Keratinocyte (primary cell): ENCODE measurements at regions not wholly inside any gene's neighbourhood (a gene's known extent, or its start where the extent isn't known, plus 50 kb on each side); places are given as distances from the start of the nearest gene placed in this dataset.

ENCODE experiments used
- DNase-seq: peaks from one replicate; pipeline ENCODE4 v3.0.0-alpha.2; 2011; ENCODE audit warnings: low read depth, missing footprints, low spot score
- FAIRE-seq: peaks from 2 replicates; lab custom pipeline; 2011; peaks lifted over from hg19 to GRCh38; lab: Jason Lieb, UNC
- H2AFZ ChIP-seq: 2 replicates; pipeline ENCODE4 v1.6.0; 2012; ENCODE audit warnings: low read length, control low read depth, inconsistent platforms; ENCODE audit not compliant: control insufficient read depth
- H3K27ac ChIP-seq: 2 replicates; pipeline ENCODE4 v1.5.1; 2011; ENCODE audit warnings: low read length; ENCODE audit not compliant: control insufficient read depth, insufficient read depth
- H3K27me3 ChIP-seq: 3 replicates; pipeline ENCODE4 v1.6.0; 2011; ENCODE audit warnings: low read length; ENCODE audit not compliant: control insufficient read depth, insufficient read depth; ENCODE audit errors: extremely low read depth
- H3K36me3 ChIP-seq, 2 experiments: 2 replicates in 1 of 2; 3 replicates in 1 of 2; pipeline ENCODE4 v1.5.1; 2011; ENCODE audit warnings: low read length in 2 of 2, mild to moderate bottlenecking in 1 of 2; ENCODE audit not compliant: control insufficient read depth in 2 of 2, insufficient read depth in 2 of 2; ENCODE audit errors: extremely low read depth in 1 of 2
- H3K4me1 ChIP-seq: 3 replicates; pipeline ENCODE4 v1.5.1; 2011; ENCODE audit warnings: low read length; ENCODE audit not compliant: control insufficient read depth, insufficient read depth; ENCODE audit errors: extremely low read depth
- H3K4me2 ChIP-seq: 3 replicates; pipeline ENCODE4 v1.6.0; 2011; ENCODE audit warnings: low read depth, low read length; ENCODE audit not compliant: control insufficient read depth, insufficient read depth; ENCODE audit errors: extremely low read depth
- H3K4me3 ChIP-seq, 3 experiments: fragments of 200-600 bp in 1 of 3; sonication (generic) in 1 of 3; 2 replicates in 2 of 3; 3 replicates in 1 of 3; pipeline ENCODE4 v1.5.1; 2011 to 2016; ENCODE audit warnings: low read length in 3 of 3, mild to moderate bottlenecking in 3 of 3, control low read depth in 2 of 3, inconsistent platforms in 1 of 3, low read depth in 1 of 3, mixed read lengths in 1 of 3, mixed run types in 1 of 3, moderate library complexity in 1 of 3; ENCODE audit not compliant: control insufficient read depth in 2 of 3, insufficient read depth in 2 of 3; ENCODE audit errors: extremely low read depth in 1 of 3
- H3K79me2 ChIP-seq: 2 replicates; pipeline ENCODE4 v1.6.0; 2012; ENCODE audit warnings: low read length; ENCODE audit not compliant: control insufficient read depth, insufficient read depth
- H3K9ac ChIP-seq: 3 replicates; pipeline ENCODE4 v1.6.0; 2011; ENCODE audit warnings: low read length; ENCODE audit not compliant: control insufficient read depth, insufficient read depth; ENCODE audit errors: extremely low read depth
- H3K9me1 ChIP-seq: 3 replicates; pipeline ENCODE4 v1.6.0; 2011; ENCODE audit warnings: low read length; ENCODE audit not compliant: control insufficient read depth, insufficient read depth; ENCODE audit errors: extremely low read depth
- H3K9me3 ChIP-seq: 2 replicates; pipeline ENCODE4 v1.5.1; 2012; ENCODE audit warnings: low read depth, low read length; ENCODE audit not compliant: control insufficient read depth
- H4K20me1 ChIP-seq: 3 replicates; pipeline ENCODE4 v1.6.0; 2011; ENCODE audit warnings: low read length; ENCODE audit not compliant: control insufficient read depth, insufficient read depth; ENCODE audit errors: extremely low read depth
- EZH2 ChIP-seq: IDR thresholded peaks from one replicate; pipeline ENCODE4 v1.6.1; 2012; ENCODE audit warnings: inconsistent platforms, mild to moderate bottlenecking, low read length, moderate library complexity
- dilution Hi-C: fragments of 300-500 bp; cut with MboI; formaldehyde crosslinking; loops from one replicate; pipeline ENCODE4 v1.7.0; 2020; ENCODE audit warnings: low sequenced_read_pairs; ENCODE audit not compliant: extremely low pct_ligation_motif_present
- TF ChIP-seq, protein P1 (sequence below), 3 experiments: IDR thresholded peaks in 1 of 3; conservative IDR thresholded peaks in 1 of 3; optimal IDR thresholded peaks in 1 of 3; 2 replicates in 2 of 3; 3 replicates in 1 of 3; pipeline versions ENCODE3 to v1.5.1; 2011; ENCODE audit warnings: low read length in 3 of 3, mild to moderate bottlenecking in 3 of 3, moderate library complexity in 2 of 3, control low read depth in 1 of 3, inconsistent platforms in 1 of 3; ENCODE audit not compliant: insufficient read depth in 2 of 3; ENCODE audit errors: extremely low read depth in 1 of 3

DNA sequence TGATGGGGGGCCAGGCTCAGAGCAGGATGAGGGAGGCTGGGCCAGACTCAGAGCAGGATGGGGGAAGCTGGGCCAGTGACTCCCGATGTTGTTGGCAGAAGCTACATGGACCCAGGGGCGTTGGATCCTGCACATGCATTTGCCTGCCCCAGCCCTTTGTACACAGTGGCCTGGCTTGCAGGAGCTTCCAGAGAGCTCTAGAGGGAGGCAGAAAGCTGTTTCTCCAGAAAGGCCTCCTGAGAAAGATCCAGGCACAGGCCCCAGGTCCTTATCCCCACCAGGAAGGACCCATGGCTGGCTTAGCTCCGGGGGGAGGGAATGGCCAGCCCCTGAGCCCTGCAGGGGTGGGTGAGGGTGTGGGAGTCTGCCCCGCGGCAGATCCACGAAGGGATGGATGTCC lies 106.6 kb upstream of the ACTRT2 start:
- peaks cover 19% of the 10 kb centered on the region for H3K9me3 ChIP-seq
- no peaks in the 10 kb centered on the region for H4K20me1 ChIP-seq
- H2AFZ ChIP-seq = no peak overlapping the region
- H3K4me2 ChIP-seq = no peak overlapping the region
- no peaks in the 10 kb centered on the region for H3K27me3 ChIP-seq
- no peak for TF ChIP-seq EZH2
- TF ChIP-seq, protein P1, sequence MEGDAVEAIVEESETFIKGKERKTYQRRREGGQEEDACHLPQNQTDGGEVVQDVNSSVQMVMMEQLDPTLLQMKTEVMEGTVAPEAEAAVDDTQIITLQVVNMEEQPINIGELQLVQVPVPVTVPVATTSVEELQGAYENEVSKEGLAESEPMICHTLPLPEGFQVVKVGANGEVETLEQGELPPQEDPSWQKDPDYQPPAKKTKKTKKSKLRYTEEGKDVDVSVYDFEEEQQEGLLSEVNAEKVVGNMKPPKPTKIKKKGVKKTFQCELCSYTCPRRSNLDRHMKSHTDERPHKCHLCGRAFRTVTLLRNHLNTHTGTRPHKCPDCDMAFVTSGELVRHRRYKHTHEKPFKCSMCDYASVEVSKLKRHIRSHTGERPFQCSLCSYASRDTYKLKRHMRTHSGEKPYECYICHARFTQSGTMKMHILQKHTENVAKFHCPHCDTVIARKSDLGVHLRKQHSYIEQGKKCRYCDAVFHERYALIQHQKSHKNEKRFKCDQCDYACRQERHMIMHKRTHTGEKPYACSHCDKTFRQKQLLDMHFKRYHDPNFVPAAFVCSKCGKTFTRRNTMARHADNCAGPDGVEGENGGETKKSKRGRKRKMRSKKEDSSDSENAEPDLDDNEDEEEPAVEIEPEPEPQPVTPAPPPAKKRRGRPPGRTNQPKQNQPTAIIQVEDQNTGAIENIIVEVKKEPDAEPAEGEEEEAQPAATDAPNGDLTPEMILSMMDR (optimal IDR thresholded peaks at IDR 0.05 in 1 of 3, IDR thresholded peaks at IDR 0.05 in 1 of 3, conservative IDR thresholded peaks at IDR 0.05 in 1 of 3; ENCODE audit: extremely low read depth in 1 of 3, insufficient read depth in 2 of 3, low read length in 3 of 3) = no peak
- H3K4me3 ChIP-seq = no peak overlapping the region
- FAIRE-seq = no peak
- H3K9me1 ChIP-seq = no peaks in the 10 kb centered on the region
- H3K27ac ChIP-seq = no peak overlapping the region
- no peak for DNase-seq
- H3K36me3 ChIP-seq = no peaks in the 10 kb centered on the region
- no peaks in the 10 kb centered on the region for H3K79me2 ChIP-seq
- H3K9ac ChIP-seq = no peak overlapping the region
- dilution Hi-C loops = no loop called here
- no peaks in the 10 kb centered on the region for H3K4me1 ChIP-seq

GRCh38 chr1:2916153-2916552 lies 105.1 kb upstream of the ACTRT2 start:
- Histone ChIP-seq H3K36me3 (no peaks in the 10 kb centered on the region), H3K4me1 (no peaks in the 10 kb centered on the region), H3K9ac (no peak overlapping the region), H3K27ac (no peak overlapping the region), H3K9me3 (peaks cover 21% of the 10 kb centered on the region), H3K4me3 (no peak overlapping the region), H2AFZ (no peak overlapping the region), H3K4me2 (no peak overlapping the region), H3K9me1 (no peaks in the 10 kb centered on the region), H3K27me3 (no peaks in the 10 kb centered on the region), H3K79me2 (no peaks in the 10 kb centered on the region), H4K20me1 (no peaks in the 10 kb centered on the region)
- FAIRE-seq (no peak), DNase-seq (no peak)
- TF ChIP-seq, protein P1 (optimal IDR thresholded peaks at IDR 0.05 in 1 of 3, IDR thresholded peaks at IDR 0.05 in 1 of 3, conservative IDR thresholded peaks at IDR 0.05 in 1 of 3; ENCODE audit: extremely low read depth in 1 of 3, insufficient read depth in 2 of 3, low read length in 3 of 3) = no peak
- TF ChIP-seq EZH2 = no peak
- dilution Hi-C loops = no loop called here
